ENCODE measurements at regions not wholly inside any gene's neighbourhood (a gene's known extent, or its start where the extent isn't known, plus 50 kb on each side); places are given as distances from the start of the nearest gene placed in this dataset.
A peak's percentile ranks its signal among the peaks of the same experiment; 100 is the strongest.

GRCh38 chr21:27487676-27488075 lies 520.8 kb upstream of the ADAMTS5 start:
- TF ChIP-seq TAF1 (IDR thresholded peaks at IDR 0.05; ENCODE audit: low read depth) = no peak
- no peak for TF ChIP-seq CEBPB (IDR thresholded peaks at IDR 0.05)
- TF ChIP-seq RAD21 (IDR thresholded peaks at IDR 0.05; ENCODE audit: low read depth) = no peak
- TF ChIP-seq, protein P1, sequence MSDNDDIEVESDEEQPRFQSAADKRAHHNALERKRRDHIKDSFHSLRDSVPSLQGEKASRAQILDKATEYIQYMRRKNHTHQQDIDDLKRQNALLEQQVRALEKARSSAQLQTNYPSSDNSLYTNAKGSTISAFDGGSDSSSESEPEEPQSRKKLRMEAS (IDR thresholded peaks at IDR 0.05) = no peak
- TF ChIP-seq YY1 (IDR thresholded peaks at IDR 0.05; ENCODE audit: low read depth) = no peak
- no peak for TF ChIP-seq TEAD4 (IDR thresholded peaks at IDR 0.05)
- TF ChIP-seq FOXM1 (IDR thresholded peaks at IDR 0.05; ENCODE audit: borderline replicate concordance, low read depth) = no peak
- no peak for TF ChIP-seq CREB1 (IDR thresholded peaks at IDR 0.05; ENCODE audit: low read depth)
- no peak for TF ChIP-seq USF1 (IDR thresholded peaks at IDR 0.05)
- TF ChIP-seq NFIC (IDR thresholded peaks at IDR 0.05) = no peak
- TF ChIP-seq, protein P2, sequence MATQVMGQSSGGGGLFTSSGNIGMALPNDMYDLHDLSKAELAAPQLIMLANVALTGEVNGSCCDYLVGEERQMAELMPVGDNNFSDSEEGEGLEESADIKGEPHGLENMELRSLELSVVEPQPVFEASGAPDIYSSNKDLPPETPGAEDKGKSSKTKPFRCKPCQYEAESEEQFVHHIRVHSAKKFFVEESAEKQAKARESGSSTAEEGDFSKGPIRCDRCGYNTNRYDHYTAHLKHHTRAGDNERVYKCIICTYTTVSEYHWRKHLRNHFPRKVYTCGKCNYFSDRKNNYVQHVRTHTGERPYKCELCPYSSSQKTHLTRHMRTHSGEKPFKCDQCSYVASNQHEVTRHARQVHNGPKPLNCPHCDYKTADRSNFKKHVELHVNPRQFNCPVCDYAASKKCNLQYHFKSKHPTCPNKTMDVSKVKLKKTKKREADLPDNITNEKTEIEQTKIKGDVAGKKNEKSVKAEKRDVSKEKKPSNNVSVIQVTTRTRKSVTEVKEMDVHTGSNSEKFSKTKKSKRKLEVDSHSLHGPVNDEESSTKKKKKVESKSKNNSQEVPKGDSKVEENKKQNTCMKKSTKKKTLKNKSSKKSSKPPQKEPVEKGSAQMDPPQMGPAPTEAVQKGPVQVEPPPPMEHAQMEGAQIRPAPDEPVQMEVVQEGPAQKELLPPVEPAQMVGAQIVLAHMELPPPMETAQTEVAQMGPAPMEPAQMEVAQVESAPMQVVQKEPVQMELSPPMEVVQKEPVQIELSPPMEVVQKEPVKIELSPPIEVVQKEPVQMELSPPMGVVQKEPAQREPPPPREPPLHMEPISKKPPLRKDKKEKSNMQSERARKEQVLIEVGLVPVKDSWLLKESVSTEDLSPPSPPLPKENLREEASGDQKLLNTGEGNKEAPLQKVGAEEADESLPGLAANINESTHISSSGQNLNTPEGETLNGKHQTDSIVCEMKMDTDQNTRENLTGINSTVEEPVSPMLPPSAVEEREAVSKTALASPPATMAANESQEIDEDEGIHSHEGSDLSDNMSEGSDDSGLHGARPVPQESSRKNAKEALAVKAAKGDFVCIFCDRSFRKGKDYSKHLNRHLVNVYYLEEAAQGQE (IDR thresholded peaks at IDR 0.05; ENCODE audit: low read depth) = no peak

DNA sequence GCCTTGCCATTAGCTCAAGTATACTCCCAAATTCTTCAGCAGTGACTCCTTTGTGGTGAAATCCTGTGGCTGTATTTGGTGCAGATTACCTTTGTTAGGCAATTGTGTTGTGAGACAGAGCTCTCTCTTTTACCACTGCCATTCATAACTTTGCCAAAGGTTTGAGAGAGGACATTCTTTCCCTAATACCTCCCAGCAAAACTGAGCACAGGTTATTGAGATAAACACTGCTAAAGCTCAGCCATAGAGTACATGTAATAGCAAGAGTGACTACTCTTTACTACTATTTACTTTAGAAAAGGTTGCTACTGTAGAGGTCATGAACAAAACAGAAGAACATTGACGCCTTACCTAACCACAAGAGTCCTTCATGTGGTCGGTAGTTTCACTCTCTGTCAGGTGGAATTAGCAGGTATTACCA lies 514.0 kb upstream of the ADAMTS5 start:
- no peak for TF ChIP-seq ZBTB7A (IDR thresholded peaks at IDR 0.05; ENCODE audit: low read depth)
- no peak for TF ChIP-seq USF1 (IDR thresholded peaks at IDR 0.05)
- no peak for TF ChIP-seq CEBPB (IDR thresholded peaks at IDR 0.05)

DNA sequence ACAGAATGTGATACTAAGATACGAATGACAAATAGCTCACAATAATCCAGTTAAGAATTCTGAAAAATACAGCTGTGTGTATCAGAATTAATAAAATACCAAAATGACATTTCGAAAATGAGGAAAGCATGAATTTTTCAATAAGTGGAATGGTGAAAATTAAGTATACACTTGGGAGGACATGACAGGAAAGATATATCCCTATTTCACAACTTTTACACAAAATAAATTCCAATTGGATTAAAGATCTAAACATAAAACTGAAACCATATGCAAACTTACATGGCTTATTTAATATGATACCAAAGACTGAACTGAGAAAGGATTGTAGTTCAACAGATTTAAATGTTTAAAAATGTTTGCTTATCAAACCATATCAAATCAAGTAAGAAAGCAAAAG lies 510.4 kb upstream of the ADAMTS5 start:
- TF ChIP-seq, protein P2 (IDR thresholded peaks at IDR 0.05; ENCODE audit: low read depth) = no peak
- TF ChIP-seq CEBPB (IDR thresholded peaks at IDR 0.05) = no peak
- TF ChIP-seq USF1 (IDR thresholded peaks at IDR 0.05) = no peak
- TF ChIP-seq CREB1 (IDR thresholded peaks at IDR 0.05; ENCODE audit: low read depth) = no peak
- TF ChIP-seq RAD21 (IDR thresholded peaks at IDR 0.05; ENCODE audit: low read depth) = no peak
- TF ChIP-seq TAF1 (IDR thresholded peaks at IDR 0.05; ENCODE audit: low read depth) = no peak
- TF ChIP-seq NFIC (IDR thresholded peaks at IDR 0.05) = no peak
- no peak for TF ChIP-seq TEAD4 (IDR thresholded peaks at IDR 0.05)
- no peak for TF ChIP-seq YY1 (IDR thresholded peaks at IDR 0.05; ENCODE audit: low read depth)
- TF ChIP-seq ZBTB7A (IDR thresholded peaks at IDR 0.05; ENCODE audit: low read depth) = no peak
- no peak for TF ChIP-seq TCF12 (IDR thresholded peaks at IDR 0.05; ENCODE audit: low read depth)

GRCh38 chr21:27476696-27477095 lies 509.8 kb upstream of the ADAMTS5 start:
- TF ChIP-seq TCF12 (IDR thresholded peaks at IDR 0.05; ENCODE audit: low read depth) (no peak), CREB1 (IDR thresholded peaks at IDR 0.05; ENCODE audit: low read depth) (no peak), RAD21 (IDR thresholded peaks at IDR 0.05; ENCODE audit: low read depth) (peak; percentile 48), YY1 (IDR thresholded peaks at IDR 0.05; ENCODE audit: low read depth) (no peak), NFIC (IDR thresholded peaks at IDR 0.05) (no peak), TAF1 (IDR thresholded peaks at IDR 0.05; ENCODE audit: low read depth) (no peak), CEBPB (IDR thresholded peaks at IDR 0.05) (no peak)
- TF ChIP-seq, protein P2 (IDR thresholded peaks at IDR 0.05; ENCODE audit: low read depth) = no peak

DNA sequence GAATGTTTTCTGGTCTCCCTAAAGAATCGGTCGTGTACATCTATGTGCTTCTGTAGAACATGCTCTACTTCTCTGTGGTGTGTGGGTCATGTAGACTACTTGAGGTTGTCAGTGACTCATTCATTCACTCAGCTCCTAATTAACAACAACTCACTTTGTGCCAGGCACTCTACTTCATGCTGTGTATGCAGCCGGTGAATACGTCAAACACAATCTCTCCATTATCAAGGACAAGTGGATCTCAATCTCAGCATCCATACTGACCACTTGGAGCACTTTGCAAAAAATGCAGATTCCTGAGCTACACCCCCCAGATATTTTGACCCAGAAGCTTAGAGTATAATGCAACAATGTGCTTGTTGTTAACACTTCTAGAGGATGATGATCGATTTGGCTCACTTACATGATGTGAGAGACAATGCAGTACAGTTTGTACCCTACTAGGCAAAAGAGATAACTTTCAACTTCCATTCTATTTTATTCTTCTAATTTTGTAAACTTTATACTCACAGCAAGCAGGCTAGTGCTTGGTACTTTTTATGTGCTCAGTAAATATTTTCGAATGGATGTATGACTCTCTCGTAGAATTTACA lies 508.6 kb upstream of the ADAMTS5 start:
- TF ChIP-seq TEAD4 (IDR thresholded peaks at IDR 0.05) (no peak), USF1 (IDR thresholded peaks at IDR 0.05) (no peak), EGR1 (IDR thresholded peaks at IDR 0.05) (no peak), CEBPB (IDR thresholded peaks at IDR 0.05) (no peak), RAD21 (IDR thresholded peaks at IDR 0.05; ENCODE audit: low read depth) (no peak), YY1 (IDR thresholded peaks at IDR 0.05; ENCODE audit: low read depth) (no peak), TAF1 (IDR thresholded peaks at IDR 0.05; ENCODE audit: low read depth) (no peak), ZBTB7A (IDR thresholded peaks at IDR 0.05; ENCODE audit: low read depth) (no peak), NFIC (IDR thresholded peaks at IDR 0.05) (no peak)
- TF ChIP-seq, protein P2 (IDR thresholded peaks at IDR 0.05; ENCODE audit: low read depth) = no peak
- TF ChIP-seq, protein P1 (IDR thresholded peaks at IDR 0.05) = no peak

All from Ishikawa (cell line).